Renal cortical epithelial cell (primary cell): ENCODE measurements at regions not wholly inside any gene's neighbourhood (a gene's known extent, or its start where the extent isn't known, plus 50 kb on each side); places are given as distances from the start of the nearest gene placed in this dataset.
"Not testable (repeated sequence)": the region's sequence is repeated elsewhere in the genome, so short reads cannot be mapped to it uniquely, and the experiment has no call there.

Experiments
- DNase-seq: peaks from one replicate; pipeline ENCODE4 v3.0.0-alpha.2; 2011; ENCODE audit warnings: low read depth

DNA sequence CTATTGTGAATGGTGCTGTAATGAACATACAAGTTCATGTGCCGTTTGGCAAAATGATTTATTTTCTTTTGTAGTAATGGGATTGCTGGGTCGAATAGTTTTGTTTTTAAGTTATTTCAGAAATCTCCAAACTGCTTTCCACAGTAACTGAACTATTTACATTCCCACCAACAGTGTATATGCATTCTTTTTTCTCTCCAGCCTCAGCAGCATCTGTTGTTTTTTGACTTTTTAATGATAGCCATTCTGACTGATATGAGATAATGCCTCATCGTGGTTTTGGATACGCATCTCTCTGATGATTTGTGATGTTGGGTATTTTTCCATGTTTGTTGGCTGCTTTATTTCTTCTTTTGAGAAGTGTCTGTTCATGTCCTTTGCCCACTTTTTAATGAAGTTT is 246.3 kb upstream of the ADGRL3 start:
- no peak for DNase-seq

DNA sequence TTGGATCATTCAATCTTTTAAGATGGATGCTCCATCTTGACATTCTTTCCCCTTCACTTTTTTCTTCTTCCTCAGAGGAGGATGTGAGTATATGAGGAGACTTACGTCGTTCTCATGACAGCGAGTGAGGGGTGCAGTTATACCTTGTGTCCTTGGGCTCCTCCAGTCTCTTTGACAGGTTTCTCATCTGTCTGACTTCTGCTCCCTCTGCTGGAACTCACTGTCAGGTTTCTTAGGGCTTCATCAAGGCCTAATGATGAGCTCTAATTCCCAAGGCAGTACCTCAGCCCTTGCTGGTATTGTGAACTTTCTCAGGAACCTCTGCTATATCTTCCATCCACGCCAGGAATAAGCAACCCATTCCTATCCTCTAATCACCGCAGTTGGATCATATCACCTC is 237.8 kb upstream of the ADGRL3 start:
- no peak for DNase-seq

DNA sequence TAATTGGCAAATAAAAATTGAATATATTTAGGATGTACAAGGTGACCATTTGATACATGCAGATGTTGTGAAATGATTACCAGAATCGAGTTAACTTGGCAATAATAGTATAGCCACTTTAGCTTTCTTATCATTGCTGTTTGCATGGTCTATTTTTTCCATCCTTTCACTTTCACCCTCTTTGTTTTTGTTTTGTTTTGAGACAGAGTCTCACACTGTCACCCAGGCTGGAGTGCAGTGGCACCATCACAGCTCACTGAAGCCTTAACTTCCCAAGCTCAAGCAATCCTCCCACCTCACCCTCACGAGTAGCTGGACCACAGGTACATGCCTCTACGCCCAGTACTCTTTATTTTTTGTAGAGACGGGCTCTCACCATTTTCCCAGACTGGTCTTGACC is 218.6 kb upstream of the ADGRL3 start:
- DNase-seq: no peak

DNA sequence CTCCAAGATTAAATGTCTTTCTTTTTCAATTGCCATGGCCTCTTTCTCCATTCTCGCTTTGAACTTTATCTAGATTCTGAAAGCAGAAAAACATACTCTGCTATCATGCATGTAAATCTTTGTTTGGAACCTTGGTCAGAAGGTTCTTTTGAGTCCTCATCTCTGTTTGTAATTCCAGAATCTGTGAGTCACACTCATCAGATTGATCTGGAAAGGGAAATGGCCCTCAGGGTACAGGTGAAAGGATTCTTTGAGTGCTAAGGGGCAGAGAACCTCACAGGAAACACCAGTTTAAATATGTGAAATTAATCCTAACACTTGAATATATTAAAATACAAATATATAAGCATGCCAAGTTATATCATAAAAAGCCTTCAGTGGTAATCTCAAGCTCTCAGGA is 211.0 kb upstream of the ADGRL3 start:
- DNase-seq: no peak

DNA sequence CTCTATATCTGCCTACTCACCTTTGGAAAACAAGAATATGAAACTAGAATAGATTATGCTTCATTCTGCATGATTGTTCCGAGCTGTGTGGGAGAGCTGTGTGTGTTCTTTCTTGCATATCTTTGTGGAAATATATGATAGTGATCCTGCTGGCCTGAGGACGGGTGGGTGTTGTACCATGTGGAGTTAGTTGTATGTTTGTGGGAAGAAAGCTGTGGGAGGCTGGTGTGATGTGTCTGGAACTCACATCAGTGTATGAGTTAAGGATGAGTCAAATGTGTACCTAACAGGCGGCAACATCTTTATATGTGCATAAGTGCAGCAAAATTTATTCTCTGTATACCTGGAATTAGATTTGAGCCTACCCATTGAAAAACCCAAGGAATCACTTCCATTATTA is 208.1 kb upstream of the ADGRL3 start:
- DNase-seq: peak; percentile 2

DNA sequence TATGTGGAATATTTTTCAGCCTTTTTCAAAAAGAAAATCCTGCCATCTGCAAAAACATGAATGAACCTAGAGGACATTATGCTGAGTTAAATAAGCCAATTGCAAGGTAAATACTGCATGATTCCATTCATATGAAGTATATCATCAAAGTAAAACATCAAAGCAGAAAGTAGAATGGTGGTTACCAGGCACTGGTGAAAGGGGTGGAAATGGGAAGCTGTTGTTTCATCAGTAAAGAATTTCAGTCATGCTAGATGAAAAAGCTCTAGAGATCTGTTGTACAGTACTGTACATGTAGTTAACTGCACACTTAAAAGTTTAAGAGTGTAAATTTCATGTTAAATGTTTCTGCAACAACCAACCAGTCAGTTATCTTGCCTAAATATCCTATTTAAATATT is 196.8 kb upstream of the ADGRL3 start:
- DNase-seq: no peak

DNA sequence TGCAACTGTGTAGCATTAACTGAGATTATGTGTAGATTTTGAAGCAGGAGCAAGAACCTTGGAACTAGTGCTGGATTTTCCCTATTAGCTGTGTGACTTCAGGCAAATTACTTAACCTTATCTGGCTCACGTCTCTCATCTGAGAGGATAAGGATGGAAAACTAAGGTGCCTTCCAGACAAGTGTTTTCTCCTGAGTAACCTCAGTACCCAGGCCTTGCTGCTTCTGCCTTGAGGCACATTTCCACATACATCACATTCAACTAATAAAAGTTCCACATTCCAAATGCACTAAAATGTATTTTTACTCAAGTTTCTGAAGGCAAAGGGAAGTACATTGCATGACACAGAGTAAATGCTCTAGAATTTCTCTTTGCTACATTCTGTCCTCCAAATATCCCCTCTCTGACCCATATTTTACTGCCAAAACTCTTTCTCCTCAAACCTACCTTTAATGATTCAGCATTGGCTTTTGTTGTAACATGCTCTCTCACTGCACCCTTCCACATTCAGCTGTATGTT is 195.4 kb upstream of the ADGRL3 start:
- no peak for DNase-seq

DNA sequence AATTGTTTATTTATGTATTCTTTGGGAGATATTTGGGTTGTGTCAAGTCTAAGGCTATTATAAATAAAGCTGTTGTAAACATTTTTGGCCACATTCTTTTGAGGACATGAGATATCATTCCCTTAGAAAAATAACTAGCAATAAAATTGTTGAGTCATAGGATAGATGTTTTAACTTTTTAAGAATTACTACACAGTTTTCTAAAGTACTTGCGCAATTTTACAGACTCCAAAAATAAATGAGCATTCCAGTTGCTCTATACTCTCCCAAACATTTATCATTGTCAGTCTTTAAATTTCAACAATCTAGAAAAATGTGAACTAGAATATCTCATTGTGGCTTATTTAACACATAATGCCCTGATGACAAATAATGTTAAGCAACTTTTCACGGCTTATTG is 189.1 kb upstream of the ADGRL3 start:
- DNase-seq: no peak

DNA sequence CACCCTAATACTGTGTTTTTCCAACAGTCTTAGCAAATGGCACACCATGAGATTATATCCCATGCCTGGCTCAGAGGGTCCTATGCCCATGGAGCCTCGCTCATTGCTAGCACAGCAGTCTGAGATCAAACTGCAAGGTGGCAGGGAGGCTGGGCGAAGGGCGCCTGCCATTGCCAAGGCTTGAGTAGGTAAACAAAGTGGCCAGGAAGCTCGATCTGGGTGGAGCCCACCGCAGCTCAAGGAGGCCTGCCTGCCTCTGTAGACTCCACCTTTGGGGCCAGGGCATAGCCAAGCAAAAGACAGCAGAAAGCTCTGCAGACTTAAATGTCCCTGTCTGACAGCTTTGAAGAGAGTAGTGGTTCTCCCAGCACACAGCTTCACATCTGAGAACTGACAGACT is 188.2 kb upstream of the ADGRL3 start:
- DNase-seq: not testable (repeated sequence)

DNA sequence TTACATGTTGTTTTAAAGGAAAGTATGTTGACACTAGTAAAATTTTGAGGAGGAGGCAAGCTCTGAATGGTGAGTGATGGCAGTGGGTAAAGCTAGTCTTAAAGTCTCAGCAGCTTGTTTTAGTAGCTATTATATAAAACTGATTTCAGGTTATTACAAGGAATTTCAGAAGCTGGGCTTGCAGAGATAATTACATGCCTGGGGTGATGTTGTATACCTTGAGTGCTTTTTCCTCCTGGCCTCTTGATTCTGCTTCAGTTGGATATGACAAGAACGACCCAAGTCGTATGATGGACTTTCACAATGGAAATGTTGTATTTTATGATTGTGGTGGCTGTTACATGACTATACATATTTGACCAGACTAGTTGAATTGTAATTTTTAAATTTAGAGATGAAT is 175.5 kb upstream of the ADGRL3 start:
- DNase-seq: no peak

DNA sequence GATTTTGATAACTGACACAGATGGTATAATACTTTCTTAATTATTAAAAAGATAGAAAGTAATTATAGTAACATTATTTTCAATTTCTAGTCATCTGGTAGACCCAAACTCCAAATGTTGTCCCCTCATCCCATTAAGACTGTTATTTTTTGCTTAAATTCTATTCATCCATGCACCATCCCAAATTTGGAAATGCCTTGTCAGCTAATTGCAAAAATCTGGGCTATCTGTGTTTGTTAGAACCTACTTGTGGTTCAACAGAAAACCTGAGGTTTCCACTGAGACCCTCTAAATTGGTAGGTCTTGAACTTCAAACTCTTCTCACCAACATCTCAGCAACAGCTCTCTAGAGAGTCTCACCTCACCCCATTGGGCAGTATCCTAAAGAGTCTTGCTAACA is 172.2 kb upstream of the ADGRL3 start:
- no peak for DNase-seq

DNA sequence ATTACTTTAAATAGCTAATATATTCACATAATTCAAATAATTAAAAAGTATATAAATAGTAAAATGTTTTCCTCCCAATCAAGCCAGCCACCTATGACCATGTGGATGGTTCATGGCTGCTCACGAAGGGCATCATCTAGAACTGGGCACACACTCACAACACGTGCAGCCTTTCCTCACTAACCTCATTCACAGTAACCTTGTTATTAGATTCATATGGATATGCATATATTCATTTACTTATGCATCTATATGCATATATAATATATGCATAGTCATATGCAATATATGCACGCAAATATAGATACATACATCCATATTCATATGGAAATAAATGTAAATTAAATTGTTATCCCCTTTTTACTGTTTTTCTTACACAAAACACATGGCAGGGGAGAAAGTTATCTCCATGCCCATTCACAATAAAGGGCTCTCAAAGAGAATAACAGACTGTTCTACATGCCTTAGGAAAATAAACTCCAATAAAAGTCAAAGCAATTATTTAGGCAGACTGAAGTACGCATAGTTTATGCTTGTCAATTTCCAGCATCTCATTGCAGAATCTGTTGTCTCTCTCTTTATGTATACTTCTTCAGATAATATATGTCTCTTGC is 163.9 kb upstream of the ADGRL3 start:
- DNase-seq: no peak

DNA sequence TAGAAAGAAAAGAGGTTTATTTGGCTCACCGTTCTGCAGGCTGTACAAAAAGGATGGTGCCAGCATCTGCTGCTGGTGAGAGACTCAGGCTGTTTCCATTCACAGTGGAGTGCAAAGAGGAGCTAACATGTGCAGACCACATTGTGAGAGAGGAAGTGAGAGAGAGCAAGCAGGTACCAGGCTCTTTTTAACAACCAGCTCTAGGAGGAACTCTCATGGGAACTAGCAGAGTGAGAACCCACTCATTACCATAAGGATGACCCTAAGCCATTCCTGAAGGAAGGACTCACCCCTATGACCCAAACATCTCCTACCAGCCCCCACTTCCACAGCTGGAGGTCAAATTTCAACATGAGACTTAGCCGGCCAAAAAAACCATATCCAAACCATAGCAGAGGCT is 158.6 kb upstream of the ADGRL3 start:
- DNase-seq: no peak

DNA sequence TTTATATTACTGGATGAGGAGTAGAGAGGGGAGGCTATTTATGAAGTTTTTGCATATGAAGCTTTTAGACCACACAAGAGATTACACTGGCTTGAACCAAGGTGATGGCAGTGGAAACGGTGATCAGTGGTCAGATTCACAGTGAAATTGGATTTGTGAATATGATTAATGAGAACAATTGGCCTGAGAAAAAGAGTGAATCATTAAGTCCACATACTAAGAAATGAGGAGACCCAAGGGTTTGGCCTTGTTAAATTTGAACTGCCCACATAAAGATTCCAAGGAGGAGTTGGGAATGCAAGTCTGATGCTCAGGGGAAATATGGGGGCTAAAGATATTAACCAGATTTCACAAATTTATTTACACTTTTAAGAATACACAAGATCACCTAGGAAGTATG is 155.3 kb upstream of the ADGRL3 start:
- DNase-seq: no peak

DNA sequence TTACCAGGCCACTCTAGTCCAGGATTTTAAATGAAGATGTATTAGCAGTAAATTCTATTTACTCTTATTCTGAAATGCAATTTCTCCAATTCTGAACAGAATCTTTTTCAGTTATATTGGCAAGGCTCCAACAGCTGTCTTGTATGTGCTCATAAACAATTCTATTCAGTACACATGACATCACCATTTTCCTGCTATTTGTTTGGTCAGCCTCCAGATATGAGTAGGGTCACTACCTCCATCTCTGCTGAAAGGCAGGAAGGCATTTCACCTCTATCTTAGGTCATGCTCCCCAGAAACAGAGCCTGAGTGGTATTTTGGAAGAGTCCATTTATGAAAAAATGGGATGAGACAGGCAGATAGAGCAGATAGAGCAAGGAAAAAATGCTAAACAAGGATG is 151.1 kb upstream of the ADGRL3 start:
- DNase-seq: no peak

DNA sequence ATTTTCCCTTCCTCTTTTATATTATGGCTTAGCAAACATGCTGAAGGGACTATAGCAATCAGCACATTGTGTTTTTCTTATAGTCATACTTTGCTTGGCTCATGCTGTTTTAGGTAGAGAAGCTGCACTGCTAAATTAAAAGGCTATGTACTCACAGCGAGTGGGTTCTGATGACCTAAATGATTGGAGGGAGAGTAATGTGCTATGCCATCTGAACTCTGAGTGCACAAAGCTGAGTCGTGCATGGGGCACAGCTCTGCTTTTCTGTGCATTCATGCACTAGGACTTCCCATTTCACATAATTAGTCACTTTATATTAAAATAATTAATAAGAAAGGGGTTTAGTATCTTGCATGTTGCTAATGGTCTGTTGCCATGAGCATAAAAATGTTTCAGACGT is 132.7 kb upstream of the ADGRL3 start:
- DNase-seq: no peak

DNA sequence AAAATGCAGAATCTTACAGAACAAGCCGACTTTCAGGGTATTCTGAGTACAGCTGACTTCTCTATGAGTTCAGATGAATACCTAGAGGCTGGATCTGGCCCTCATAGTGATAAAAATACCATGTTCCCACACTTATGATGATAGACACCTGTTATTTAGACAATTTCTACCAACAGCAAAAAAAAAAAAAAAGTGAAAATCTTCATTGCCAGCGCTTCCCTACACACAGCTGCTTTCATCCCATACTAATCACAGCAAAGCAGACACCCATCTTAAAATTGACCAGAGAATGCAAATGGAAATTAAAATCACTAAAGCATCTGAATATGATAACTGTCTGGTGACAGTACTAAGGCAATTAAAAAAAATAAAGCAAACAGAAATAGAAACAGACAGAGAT is 132.1 kb upstream of the ADGRL3 start:
- no peak for DNase-seq

DNA sequence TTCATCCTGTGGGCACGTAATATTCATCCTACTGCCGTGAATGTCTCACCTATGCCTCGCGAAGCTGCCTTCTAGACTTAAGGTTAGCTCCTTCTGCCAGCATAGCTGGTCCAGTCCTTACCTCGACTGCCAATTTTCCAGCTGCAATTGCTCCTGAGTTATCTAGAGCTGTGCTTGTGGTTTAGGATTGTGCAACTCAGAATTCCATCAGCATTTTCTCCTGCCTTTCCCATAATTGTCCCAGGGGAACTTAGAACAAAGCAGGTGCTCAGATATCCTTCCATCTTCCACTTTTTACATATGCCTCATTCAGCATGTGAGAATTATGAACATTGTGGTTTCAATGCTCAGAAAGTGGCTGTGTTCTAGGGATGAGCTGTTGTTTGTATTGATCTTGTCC is 131.4 kb upstream of the ADGRL3 start:
- peak; percentile 15 for DNase-seq

DNA sequence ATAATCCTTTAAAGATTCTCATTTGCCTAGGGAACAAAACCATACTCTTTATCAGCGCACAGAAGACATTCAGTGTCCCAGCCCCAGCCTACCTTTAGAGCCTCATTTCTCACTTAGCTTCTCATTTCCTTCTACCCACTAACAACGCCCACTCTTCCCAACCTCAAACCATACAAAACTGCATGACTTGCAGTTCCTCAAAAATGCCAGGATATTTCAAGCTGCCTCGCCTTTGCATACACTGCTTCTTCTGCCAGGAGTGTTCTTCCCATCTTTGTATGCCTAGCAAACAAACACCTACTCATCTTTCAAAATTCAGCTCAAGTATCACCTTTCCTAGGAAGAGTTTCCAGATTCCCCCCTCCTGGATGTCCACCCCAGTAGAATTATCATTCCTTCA is 129.9 kb upstream of the ADGRL3 start:
- no peak for DNase-seq

DNA sequence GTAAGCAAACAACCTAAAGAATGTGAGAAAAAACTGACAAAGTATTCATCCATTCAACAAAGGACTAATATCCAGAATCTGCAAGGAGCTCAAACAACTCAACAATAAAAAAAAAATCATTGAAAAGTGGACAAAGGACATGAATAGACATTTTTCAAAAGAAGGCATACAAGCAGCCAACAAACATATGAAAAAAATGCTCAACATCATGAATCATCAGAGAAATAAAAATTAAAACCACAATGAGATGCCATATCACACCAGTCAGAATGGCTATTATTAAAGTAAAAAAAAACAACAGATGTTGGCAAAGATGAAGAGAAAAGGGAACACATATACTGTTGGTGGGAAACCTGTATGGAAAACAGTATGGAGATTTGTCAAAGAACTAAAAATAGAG is 120.7 kb upstream of the ADGRL3 start:
- DNase-seq: no peak

DNA sequence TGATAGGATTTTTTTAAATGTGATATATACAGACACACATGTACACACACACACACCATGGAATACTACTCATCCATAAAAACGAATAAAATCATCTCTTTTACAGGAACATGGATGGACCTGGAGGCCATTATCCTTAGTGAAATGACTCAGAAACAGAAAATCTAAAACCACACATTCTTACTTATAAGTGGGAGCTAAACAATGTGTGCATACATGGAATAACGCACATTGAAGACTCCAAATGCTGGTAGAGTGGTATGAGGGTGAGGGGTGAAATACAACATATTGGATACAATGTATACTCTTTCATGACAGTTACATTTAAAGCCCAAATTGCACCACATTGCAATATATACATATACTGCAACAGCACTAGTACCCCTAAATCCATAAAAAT is 120.2 kb upstream of the ADGRL3 start:
- DNase-seq: no peak

DNA sequence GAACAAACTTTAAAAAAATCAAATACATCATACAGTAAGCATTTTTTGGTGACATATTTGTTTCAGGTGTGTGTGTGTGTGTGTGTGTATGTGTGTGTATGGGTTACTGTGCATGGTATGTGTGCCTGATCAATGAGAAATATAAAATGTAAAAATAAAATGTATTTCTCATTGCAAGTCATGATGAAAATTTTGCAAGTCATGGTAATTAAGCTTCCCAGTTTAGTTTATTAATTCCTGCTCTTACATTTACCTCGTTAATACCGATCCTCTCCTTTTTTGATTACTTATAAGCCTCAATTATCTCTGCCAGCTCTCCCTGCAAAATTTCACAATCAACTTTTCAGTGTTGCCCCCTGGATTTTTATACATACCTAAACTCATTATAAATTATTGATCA is 114.6 kb upstream of the ADGRL3 start:
- no peak for DNase-seq

DNA sequence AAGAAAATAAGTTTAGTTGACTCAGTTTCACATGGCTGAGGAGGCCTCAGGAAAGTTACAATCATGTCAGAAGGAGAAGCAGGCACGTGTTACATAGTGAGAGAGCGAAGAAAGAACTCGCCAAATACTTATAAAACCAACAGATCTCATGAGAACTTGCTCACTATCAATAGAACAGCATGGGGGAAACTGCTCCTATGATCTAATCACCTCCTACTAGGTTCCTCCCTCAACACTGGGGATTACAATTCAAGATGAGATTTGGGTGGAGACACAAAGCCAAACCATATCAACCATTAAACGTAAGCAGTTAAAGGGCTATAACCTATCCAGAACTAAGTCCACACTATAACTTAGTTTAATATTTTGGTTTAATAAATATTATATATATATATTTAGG is 113.8 kb upstream of the ADGRL3 start:
- no peak for DNase-seq

DNA sequence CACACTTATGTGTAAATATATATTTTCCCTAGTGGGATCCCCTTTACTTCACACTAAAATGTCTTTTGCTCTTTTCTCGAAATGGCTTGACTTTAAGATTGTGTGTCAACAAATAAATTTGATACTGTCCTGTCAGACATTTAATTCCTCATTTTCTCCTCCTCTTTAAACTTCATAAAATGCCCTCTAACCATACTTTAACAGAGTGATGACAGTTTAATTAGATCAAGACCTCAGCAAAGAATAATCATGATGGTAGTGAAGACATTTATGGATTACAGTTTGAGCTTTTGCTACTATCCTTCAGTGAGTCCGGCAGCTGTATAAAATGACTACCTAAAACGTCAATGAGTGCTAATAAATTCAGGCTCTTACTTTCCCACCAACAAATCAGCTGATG is 113.1 kb upstream of the ADGRL3 start:
- DNase-seq: no peak
